ENCODE measurements at regions not wholly inside any gene's neighbourhood (a gene's known extent, or its start where the extent isn't known, plus 50 kb on each side); places are given as distances from the start of the nearest gene placed in this dataset.

DNA sequence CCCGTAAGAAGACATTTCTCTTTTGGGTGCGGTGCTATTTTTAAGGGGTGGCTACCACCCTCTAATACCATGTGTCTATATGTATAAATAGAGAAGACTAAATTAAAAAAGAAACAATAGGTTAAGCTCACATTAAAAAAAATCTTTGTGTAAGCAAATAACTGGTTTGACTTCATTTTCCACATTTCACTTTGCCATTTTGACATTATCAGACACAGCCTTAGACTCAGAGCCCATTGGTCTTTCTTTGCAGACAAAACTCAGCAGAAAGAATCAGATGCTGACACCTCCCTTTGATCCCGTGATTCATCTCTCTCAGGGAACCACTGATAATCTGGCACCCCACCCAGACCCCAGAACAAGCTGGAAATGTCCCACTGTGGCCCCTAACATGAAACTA, 74.5 kb downstream of the EMX2 start (continued):
- TF ChIP-seq, protein P1, sequence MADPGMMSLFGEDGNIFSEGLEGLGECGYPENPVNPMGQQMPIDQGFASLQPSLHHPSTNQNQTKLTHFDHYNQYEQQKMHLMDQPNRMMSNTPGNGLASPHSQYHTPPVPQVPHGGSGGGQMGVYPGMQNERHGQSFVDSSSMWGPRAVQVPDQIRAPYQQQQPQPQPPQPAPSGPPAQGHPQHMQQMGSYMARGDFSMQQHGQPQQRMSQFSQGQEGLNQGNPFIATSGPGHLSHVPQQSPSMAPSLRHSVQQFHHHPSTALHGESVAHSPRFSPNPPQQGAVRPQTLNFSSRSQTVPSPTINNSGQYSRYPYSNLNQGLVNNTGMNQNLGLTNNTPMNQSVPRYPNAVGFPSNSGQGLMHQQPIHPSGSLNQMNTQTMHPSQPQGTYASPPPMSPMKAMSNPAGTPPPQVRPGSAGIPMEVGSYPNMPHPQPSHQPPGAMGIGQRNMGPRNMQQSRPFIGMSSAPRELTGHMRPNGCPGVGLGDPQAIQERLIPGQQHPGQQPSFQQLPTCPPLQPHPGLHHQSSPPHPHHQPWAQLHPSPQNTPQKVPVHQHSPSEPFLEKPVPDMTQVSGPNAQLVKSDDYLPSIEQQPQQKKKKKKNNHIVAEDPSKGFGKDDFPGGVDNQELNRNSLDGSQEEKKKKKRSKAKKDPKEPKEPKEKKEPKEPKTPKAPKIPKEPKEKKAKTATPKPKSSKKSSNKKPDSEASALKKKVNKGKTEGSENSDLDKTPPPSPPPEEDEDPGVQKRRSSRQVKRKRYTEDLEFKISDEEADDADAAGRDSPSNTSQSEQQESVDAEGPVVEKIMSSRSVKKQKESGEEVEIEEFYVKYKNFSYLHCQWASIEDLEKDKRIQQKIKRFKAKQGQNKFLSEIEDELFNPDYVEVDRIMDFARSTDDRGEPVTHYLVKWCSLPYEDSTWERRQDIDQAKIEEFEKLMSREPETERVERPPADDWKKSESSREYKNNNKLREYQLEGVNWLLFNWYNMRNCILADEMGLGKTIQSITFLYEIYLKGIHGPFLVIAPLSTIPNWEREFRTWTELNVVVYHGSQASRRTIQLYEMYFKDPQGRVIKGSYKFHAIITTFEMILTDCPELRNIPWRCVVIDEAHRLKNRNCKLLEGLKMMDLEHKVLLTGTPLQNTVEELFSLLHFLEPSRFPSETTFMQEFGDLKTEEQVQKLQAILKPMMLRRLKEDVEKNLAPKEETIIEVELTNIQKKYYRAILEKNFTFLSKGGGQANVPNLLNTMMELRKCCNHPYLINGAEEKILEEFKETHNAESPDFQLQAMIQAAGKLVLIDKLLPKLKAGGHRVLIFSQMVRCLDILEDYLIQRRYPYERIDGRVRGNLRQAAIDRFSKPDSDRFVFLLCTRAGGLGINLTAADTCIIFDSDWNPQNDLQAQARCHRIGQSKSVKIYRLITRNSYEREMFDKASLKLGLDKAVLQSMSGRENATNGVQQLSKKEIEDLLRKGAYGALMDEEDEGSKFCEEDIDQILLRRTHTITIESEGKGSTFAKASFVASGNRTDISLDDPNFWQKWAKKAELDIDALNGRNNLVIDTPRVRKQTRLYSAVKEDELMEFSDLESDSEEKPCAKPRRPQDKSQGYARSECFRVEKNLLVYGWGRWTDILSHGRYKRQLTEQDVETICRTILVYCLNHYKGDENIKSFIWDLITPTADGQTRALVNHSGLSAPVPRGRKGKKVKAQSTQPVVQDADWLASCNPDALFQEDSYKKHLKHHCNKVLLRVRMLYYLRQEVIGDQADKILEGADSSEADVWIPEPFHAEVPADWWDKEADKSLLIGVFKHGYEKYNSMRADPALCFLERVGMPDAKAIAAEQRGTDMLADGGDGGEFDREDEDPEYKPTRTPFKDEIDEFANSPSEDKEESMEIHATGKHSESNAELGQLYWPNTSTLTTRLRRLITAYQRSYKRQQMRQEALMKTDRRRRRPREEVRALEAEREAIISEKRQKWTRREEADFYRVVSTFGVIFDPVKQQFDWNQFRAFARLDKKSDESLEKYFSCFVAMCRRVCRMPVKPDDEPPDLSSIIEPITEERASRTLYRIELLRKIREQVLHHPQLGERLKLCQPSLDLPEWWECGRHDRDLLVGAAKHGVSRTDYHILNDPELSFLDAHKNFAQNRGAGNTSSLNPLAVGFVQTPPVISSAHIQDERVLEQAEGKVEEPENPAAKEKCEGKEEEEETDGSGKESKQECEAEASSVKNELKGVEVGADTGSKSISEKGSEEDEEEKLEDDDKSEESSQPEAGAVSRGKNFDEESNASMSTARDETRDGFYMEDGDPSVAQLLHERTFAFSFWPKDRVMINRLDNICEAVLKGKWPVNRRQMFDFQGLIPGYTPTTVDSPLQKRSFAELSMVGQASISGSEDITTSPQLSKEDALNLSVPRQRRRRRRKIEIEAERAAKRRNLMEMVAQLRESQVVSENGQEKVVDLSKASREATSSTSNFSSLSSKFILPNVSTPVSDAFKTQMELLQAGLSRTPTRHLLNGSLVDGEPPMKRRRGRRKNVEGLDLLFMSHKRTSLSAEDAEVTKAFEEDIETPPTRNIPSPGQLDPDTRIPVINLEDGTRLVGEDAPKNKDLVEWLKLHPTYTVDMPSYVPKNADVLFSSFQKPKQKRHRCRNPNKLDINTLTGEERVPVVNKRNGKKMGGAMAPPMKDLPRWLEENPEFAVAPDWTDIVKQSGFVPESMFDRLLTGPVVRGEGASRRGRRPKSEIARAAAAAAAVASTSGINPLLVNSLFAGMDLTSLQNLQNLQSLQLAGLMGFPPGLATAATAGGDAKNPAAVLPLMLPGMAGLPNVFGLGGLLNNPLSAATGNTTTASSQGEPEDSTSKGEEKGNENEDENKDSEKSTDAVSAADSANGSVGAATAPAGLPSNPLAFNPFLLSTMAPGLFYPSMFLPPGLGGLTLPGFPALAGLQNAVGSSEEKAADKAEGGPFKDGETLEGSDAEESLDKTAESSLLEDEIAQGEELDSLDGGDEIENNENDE (IDR thresholded peaks at IDR 0.05; ENCODE audit: insufficient replicate concordance, low read length), result no peak
- TF ChIP-seq, protein P2, sequence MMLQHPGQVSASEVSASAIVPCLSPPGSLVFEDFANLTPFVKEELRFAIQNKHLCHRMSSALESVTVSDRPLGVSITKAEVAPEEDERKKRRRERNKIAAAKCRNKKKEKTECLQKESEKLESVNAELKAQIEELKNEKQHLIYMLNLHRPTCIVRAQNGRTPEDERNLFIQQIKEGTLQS (IDR thresholded peaks at IDR 0.05; ENCODE audit: insufficient read depth, low read depth, low read length), result no peak
- TF ChIP-seq TAF7 (optimal IDR thresholded peaks at IDR 0.05; ENCODE audit: borderline replicate concordance, low read depth, low read length), result no peak
- TF ChIP-seq RAD21 (IDR thresholded peaks at IDR 0.05 in 1 of 2, conservative IDR thresholded peaks at IDR 0.05 in 1 of 2; ENCODE audit: low read depth in 2 of 2, low read length in 2 of 2), result no peak
- TF ChIP-seq EP300 (IDR thresholded peaks at IDR 0.05; ENCODE audit: borderline replicate concordance in 1 of 2, low read depth in 2 of 2, low read length in 2 of 2), result no peak
- no peak for TF ChIP-seq TBP (IDR thresholded peaks at IDR 0.05; ENCODE audit: low read depth, low read length)
- no peak for TF ChIP-seq ZNF274 (IDR thresholded peaks at IDR 0.05; ENCODE audit: borderline replicate concordance, extremely low read depth, low read length)
- TF ChIP-seq GABPA (IDR thresholded peaks at IDR 0.05; ENCODE audit: borderline replicate concordance, insufficient read depth, low read length), result no peak
- TF ChIP-seq SRF (IDR thresholded peaks at IDR 0.05; ENCODE audit: low read depth, low read length), result no peak
- TF ChIP-seq YY1 (IDR thresholded peaks at IDR 0.05; ENCODE audit: low read depth, low read length), result no peak
- TF ChIP-seq TEAD4 (IDR thresholded peaks at IDR 0.05; ENCODE audit: low read depth, low read length), result no peak

Data from H1 (cell line).